Stimulated activated naive B cell treated with anti-CD40 and anti-IgM and Interleukin-4, amounts not matched to agents 10 μg/mL and 1 μg/mL and 100 μg/mL, for 72 hours (primary cell): ENCODE measurements at regions not wholly inside any gene's neighbourhood (a gene's known extent, or its start where the extent isn't known, plus 50 kb on each side); places are given as distances from the start of the nearest gene placed in this dataset.
"Not testable (repeated sequence)": the region's sequence is repeated elsewhere in the genome, so short reads cannot be mapped to it uniquely, and the experiment has no call there.

ENCODE experiments used
- ATAC-seq, 2 donors: fragments of 150-1000 bp; cut with Tn5 transposase; replicated peaks; 2 replicates each; pipeline ENCODE4 v1.10.0; 2021; ENCODE audit warnings: moderate library complexity in 1 of 2
- DNase-seq: peaks from one replicate; pipeline ENCODE4 v3.0.0; 2021
- H3K27ac Mint-ChIP-seq: one replicate; pipeline ENCODE4 v1.8.0; 2022; ENCODE audit warnings: mild to moderate bottlenecking, mixed read lengths
- H3K27me3 Mint-ChIP-seq, 2 donors: one replicate each; pipeline ENCODE4 v1.8.0; 2022; ENCODE audit warnings: mixed read lengths in 2 of 2
- H3K36me3 Mint-ChIP-seq, 2 donors: one replicate each; pipeline ENCODE4 v1.8.0; 2022; ENCODE audit warnings: mixed read lengths in 2 of 2, mild to moderate bottlenecking in 1 of 2
- H3K4me1 Mint-ChIP-seq, 2 donors: one replicate each; pipeline ENCODE4 v1.8.0; 2022; ENCODE audit warnings: mixed read lengths in 2 of 2, mild to moderate bottlenecking in 1 of 2
- H3K4me3 Mint-ChIP-seq, 2 donors: one replicate each; pipeline ENCODE4 v1.8.0; 2022; ENCODE audit warnings: mild to moderate bottlenecking in 2 of 2, mixed read lengths in 2 of 2, moderate library complexity in 1 of 2
- H3K9me3 Mint-ChIP-seq, 2 donors: one replicate each; pipeline ENCODE4 v1.8.0; 2022; ENCODE audit warnings: mixed read lengths in 2 of 2, mild to moderate bottlenecking in 1 of 2

DNA sequence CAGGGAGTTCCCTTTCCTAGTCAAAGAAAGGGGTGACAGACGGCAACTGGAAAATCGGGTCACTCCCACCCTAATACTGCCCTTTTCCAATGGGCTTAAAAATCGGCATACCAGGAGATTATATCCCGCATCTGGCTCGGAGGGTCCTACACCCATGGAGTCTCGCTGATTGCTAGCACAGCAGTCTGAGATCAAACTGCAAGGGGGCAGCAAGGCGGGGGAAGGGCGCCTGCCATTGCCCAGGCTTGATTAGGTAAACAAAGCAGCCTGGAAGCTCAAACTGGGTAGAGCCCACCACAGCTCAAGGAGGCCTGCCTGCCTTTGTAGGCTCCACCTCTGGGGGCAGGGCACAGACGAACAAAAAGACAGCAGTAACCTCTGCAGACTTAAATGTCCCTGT, 831.3 kb downstream of the TTLL7 start:
- not testable (repeated sequence) for H3K4me3 Mint-ChIP-seq, H3K27ac Mint-ChIP-seq, DNase-seq, H3K27me3 Mint-ChIP-seq, H3K9me3 Mint-ChIP-seq, H3K36me3 Mint-ChIP-seq, ATAC-seq, H3K4me1 Mint-ChIP-seq

DNA sequence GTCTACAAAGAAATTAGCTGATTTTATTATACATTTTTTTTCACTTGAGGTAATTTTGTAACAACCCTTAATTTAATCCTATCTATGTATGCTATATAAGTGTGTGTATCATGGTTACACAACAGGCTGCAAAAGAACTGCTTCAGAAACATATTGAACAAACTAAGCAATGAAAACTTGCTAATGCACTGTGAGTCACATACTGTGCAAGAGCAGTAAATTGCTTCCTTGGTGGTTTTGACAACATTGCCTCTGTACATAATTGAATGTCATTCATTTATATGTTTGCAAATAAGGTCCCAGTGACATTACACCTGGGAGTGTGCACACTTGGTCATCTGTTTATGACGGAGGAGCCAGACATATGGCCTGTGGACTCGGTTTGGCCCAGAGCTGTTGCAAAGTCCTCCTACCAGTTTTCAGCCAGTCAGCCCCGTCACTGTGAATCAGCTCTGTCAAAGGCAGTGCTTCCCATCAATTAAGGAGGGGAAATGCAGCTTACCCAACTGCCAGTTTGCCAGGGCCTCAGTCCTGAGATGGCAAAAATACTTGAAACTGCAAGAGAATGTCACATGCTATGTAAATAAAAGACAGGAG, 835.0 kb downstream of the TTLL7 start:
- not testable (repeated sequence) for H3K27me3 Mint-ChIP-seq, H3K36me3 Mint-ChIP-seq, DNase-seq, H3K27ac Mint-ChIP-seq, H3K9me3 Mint-ChIP-seq, H3K4me3 Mint-ChIP-seq, ATAC-seq, H3K4me1 Mint-ChIP-seq

DNA sequence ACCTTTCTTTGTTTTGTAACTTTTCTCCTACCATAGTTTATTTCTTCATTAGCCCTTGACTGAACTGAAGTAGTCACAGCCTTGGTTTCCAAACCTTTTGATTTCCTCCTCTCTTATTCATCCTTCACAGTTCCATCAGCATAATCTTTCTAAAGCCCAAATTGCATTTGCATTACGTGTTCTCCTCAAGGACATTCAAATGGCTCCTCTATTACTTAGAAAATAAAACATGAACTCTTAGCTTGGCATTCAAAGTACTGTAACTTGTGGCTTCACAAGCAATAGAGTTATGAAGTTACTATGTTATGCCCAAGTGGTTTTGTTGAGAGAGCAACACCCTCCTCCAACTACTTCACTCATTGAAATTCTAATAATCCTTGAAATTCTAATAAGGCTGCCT, 840.0 kb downstream of the TTLL7 start:
- not testable (repeated sequence) for H3K27me3 Mint-ChIP-seq, H3K36me3 Mint-ChIP-seq, DNase-seq, ATAC-seq, H3K4me1 Mint-ChIP-seq, H3K4me3 Mint-ChIP-seq, H3K9me3 Mint-ChIP-seq, H3K27ac Mint-ChIP-seq

DNA sequence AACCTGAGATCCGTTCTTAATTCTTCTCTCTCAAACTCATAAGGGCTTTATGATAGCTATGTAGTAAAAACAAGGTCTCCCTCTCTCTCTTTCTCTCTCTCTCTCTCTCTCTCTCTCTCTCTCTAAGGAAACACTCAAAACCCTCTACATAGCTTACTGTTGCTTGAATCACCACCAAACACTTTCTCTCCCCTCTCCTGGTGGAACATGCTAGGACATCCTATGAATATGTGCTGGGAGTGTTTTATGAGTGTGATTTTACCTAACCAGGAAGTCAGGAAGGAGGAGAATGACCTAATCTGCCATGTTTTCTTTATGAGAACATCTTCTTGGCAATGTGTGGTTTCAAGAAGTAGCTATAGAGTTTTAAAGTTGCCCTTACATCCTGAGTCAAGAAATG, 844.6 kb downstream of the TTLL7 start:
- H3K4me1 Mint-ChIP-seq, H3K36me3 Mint-ChIP-seq, H3K9me3 Mint-ChIP-seq, H3K27ac Mint-ChIP-seq, H3K4me3 Mint-ChIP-seq, DNase-seq, ATAC-seq, H3K27me3 Mint-ChIP-seq: not testable (repeated sequence)

DNA sequence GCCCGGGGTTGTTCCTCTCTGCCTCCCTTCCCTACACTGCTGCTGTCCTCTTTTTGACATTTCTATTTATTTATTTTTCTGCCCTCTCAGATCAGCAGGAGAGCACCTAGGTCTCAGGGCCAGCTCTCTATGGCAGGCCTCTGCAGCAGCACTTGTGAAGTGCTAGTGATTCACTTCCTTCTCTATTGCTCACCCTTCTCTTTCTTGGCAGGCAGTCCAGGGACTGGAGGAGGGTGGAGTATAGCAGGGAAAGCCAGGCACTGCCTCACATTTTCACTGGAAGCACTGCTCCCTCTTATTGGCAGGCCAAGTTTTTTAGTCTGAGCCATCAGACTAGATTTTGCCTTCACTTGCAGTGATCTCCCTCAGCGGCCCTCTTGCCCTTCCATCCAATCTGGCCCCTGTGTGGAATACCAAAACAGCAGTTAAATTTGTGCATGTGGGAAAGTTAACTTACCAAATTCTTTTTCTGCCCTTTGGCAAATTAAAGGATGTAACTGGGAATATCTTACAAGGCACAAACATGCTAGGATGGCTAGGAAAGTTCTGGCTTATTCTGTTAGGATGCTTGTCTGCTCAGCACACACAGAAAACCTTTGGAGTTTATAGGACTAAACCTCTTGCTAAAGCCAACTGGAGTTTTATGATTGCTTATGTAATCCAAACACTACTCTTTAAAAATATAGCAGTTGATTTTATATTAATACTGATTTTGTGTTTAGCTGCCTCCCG, 847.6 kb downstream of the TTLL7 start:
- H3K27ac Mint-ChIP-seq, H3K4me3 Mint-ChIP-seq, H3K9me3 Mint-ChIP-seq, H3K27me3 Mint-ChIP-seq, H3K4me1 Mint-ChIP-seq, ATAC-seq, H3K36me3 Mint-ChIP-seq, DNase-seq: not testable (repeated sequence)

DNA sequence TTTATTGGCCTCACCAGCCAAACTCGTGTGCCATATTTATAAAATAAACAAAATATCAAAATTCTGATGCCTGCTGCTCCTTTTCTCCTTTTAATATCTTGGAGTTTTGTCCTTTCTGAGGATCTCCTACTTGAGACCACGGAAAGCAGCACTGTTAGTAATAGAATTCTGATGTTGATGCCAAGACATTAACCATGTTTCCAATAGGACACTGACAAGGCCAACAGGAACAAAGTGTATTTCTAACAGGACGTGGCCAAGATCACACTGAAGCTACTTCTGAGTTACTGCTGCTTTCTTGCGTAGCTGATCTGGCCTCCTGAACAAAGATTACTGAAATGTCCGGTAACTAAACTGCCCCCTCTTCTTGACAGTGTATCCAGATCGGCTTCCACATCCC, 848.5 kb downstream of the TTLL7 start:
- DNase-seq, H3K27ac Mint-ChIP-seq, H3K4me3 Mint-ChIP-seq, H3K36me3 Mint-ChIP-seq, H3K9me3 Mint-ChIP-seq, H3K27me3 Mint-ChIP-seq, H3K4me1 Mint-ChIP-seq, ATAC-seq: not testable (repeated sequence)

DNA sequence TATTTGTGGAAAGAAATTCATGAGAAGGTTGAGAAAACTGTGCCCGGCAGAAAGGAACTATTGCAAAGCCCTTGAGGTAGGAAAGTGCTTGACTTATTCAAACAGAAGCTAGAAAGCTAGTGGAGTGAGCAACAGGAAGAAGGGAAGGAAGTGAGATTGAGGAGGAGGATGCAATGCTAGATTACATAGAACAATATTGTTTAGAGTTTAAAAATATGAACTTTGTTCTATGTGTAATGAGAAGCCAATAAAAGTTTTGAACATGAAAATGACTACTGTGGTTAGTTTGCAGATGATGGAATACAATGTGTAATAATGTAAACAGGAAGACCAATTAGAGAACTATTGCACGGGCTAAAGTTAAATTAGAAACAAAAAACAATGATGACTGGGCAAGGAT, 853.1 kb downstream of the TTLL7 start:
- H3K4me3 Mint-ChIP-seq, H3K27ac Mint-ChIP-seq, H3K4me1 Mint-ChIP-seq, DNase-seq, H3K36me3 Mint-ChIP-seq, H3K9me3 Mint-ChIP-seq, H3K27me3 Mint-ChIP-seq: not testable (repeated sequence)
- ATAC-seq, result peak; percentile 38 to 48

DNA sequence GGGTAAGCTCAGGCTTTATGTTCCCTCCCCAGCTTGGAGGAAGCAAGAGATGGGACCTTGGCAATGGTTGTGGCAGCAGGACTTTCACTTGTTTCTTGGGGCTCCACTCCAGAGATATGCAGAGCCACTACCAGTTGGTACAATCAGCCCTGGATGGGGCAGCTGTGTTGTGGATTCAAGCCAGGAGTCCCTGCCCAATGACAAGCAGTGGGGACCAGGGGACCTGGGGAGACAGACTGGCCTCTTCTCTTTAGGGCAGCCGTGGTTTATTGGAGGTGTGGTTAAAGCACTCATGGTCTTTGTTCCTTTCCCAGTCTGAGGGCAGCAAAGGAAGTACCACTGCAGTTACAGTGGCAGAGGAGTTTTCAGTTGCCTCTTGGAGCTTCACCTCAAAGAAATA, 856.1 kb downstream of the TTLL7 start:
- not testable (repeated sequence) for H3K4me3 Mint-ChIP-seq, DNase-seq, H3K27ac Mint-ChIP-seq, H3K27me3 Mint-ChIP-seq, H3K4me1 Mint-ChIP-seq, ATAC-seq, H3K9me3 Mint-ChIP-seq, H3K36me3 Mint-ChIP-seq

DNA sequence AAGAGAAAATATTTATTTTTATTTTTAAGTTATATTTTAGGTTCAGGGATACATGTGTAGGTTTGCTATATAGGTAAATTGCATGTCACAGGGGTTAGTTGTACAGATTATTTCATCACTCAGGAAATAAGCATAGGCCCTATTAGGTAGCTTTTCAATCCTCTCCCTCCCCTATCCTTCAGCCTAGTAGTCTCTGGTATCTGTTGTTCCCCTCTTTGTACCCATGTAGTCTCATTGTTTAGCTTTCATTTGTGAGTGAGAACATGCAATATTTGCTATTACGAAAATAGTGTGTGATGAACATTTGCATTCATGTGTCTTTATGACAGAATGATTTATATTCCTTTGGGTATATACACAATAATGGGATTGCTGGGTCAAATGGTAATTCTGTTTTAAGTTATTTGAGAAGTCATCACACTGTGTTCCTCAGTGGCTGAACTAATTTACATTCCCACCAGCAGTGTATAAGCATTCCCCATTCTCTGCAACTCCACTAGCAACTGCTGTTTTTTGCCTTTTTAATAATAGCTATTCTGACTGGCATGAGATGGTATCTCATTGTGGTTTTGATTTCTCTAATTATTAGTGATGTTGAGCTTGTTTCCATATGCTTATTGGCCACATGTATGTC, 863.3 kb downstream of the TTLL7 start:
- H3K27me3 Mint-ChIP-seq, H3K36me3 Mint-ChIP-seq, H3K4me1 Mint-ChIP-seq, H3K9me3 Mint-ChIP-seq, DNase-seq, ATAC-seq, H3K4me3 Mint-ChIP-seq, H3K27ac Mint-ChIP-seq: not testable (repeated sequence)

DNA sequence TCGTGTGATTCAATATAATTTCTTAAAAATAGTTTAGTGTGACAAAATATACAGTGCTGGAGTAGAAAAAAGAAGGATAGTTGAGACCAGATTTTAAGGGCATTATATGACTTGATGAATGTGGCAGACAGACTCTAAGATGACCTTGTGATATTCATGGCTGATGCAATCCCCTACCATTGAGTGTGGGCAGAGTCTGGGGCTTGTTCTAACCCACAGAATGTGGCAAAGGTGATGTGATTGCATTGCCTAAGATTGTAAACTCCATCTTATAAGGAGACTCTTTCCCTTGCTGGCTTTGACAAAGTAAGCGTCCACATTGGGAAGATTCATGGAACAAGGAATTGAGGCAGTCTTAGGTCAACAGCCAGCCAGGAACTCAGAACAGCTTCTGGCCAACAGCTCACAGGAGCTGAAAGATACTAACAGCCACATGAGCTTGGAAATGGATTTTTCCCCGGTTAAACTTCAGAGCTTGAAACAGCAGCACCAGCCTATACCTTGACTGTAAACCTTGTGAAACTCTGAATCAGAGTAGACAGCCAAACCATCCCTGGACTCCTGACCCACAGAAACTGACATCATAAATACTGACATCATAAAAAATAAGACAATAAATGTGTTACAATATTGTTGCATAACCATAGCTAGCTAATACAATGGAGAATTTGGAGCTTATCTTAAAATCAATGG, 864.5 kb downstream of the TTLL7 start:
- H3K4me3 Mint-ChIP-seq, H3K27ac Mint-ChIP-seq, H3K27me3 Mint-ChIP-seq, DNase-seq, H3K4me1 Mint-ChIP-seq, ATAC-seq, H3K36me3 Mint-ChIP-seq, H3K9me3 Mint-ChIP-seq: not testable (repeated sequence)

DNA sequence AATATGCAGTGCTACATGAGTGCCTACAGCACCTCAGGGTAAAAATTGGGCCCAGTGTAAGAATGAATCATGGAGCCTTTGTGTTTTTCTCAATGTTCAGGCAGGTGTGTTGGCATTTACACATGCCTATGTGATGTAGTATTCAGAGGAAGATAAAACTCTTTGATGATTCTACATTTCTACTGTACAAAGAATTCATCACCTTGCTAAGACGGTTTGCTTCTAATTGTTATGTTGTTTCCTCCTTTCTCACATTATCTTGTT, 867.3 kb downstream of the TTLL7 start:
- no peak for ATAC-seq
- Mint-ChIP-seq H3K27me3 (no peaks in the 10 kb centered on the region), H3K4me1 (no peaks in the 10 kb centered on the region), H3K4me3 (no peak overlapping the region), H3K36me3 (no peaks in the 10 kb centered on the region), H3K9me3 (no peaks in the 10 kb centered on the region), H3K27ac (no peak overlapping the region)
- DNase-seq, result no peak

DNA sequence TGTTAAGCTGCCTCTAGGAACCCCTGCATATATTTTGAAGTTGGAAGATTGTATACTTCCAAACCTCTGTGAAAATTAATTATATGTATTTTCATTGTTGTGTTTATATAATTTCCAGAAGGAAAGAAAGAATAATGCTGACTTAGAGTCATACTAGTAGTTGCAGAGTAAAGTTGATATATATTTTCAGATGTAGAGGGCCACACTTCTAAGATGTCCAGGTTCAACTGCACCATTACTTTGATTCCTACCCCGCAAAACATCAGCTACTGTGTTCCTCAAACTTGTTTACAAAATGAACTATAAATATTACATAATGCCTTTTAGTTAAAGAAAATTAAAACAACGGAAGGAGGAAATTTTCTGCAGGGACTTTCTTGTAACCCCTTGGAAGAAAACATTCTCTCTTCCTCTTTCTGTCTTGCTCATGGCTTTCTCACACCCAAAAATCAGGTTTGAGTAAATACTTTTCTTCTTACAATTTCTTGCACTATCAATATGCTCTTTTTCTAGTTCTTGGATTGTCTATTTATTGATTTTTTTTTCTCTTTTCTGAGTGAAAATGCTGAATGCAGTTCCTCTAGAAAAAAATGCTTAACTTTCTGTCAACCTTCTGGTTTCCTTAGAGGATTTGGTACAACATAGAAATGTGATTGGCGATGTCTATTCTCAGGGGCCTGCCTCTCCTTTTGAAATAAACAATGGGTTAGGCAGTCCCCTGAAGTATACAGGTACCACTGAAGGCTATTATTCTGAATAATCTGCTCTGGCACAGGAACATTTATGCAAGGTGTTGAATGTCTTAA, 867.8 kb downstream of the TTLL7 start:
- no peak overlapping the region for H3K4me3 Mint-ChIP-seq
- ATAC-seq (peak in 1 of 2 donors; percentile 22), DNase-seq (no peak)
- H3K27me3 Mint-ChIP-seq, result no peaks in the 10 kb centered on the region
- no peaks in the 10 kb centered on the region for H3K36me3 Mint-ChIP-seq
- H3K27ac Mint-ChIP-seq, result no peak overlapping the region
- H3K9me3 Mint-ChIP-seq, result no peaks in the 10 kb centered on the region
- H3K4me1 Mint-ChIP-seq, result no peaks in the 10 kb centered on the region

DNA sequence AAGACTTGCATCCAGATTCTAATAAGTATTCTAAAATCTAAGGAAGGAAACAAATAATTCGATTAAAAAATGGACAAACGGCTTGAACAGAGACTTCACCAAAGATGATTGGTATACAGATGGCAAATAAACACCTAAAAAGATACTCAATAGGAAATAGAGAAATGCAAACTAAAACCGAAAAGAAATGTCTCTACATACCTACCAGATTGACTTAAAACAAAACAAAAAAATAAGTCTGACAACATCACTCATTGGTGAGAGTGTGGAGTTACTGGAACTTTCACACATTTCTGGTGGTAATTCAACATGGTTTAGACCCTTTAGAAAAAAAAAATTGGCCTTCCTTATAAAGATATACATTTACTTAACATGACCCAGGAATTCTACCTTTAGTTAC, 869.8 kb downstream of the TTLL7 start:
- Mint-ChIP-seq H3K36me3 (no peaks in the 10 kb centered on the region), H3K27me3 (no peaks in the 10 kb centered on the region), H3K4me3 (no peak overlapping the region), H3K27ac (no peak overlapping the region), H3K4me1 (no peaks in the 10 kb centered on the region), H3K9me3 (peaks cover 0 to 2% of the 10 kb centered on the region in 2 donors)
- DNase-seq, result no peak
- ATAC-seq, result no peak

DNA sequence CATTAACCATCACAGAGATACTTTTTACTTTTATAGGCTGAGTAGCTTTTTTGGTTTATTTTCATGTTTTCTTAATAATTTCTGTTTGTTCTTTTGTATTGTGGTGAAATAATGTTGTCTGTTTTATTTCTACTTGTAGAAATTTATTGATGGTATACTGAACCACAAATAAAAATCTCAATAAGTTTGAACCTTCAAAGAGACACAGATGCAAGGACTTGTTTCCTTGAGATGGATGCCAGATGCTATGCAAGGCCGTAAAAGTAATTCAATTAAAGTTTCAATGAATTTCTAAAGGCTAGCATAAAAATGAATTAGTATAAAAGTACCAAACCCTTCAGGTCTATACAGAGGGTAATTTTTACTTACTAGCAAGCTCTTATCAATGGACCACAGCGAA, 873.5 kb downstream of the TTLL7 start:
- Mint-ChIP-seq H3K9me3 (peaks cover 0 to 2% of the 10 kb centered on the region in 2 donors), H3K36me3 (no peaks in the 10 kb centered on the region), H3K27me3 (no peaks in the 10 kb centered on the region), H3K27ac (no peak overlapping the region), H3K4me1 (no peaks in the 10 kb centered on the region), H3K4me3 (no peak overlapping the region)
- ATAC-seq, result no peak
- no peak for DNase-seq
